Transverse colon (tissue), 4 donors: ENCODE measurements at regions not wholly inside any gene's neighbourhood (a gene's known extent, or its start where the extent isn't known, plus 50 kb on each side); places are given as distances from the start of the nearest gene placed in this dataset.

Experiments
- DNase-seq: peaks from one replicate; pipeline ENCODE4 v3.0.0-alpha.2; 2019
- H3K27ac ChIP-seq, 4 donors: fragments of 200-600 bp; sonication (generic); 2 replicates each; pipeline ENCODE4 v1.5.1; 2016 to 2018; ENCODE audit warnings: inconsistent platforms in 4 of 4
- H3K27me3 ChIP-seq: fragments of 200-600 bp; sonication (generic); 2 replicates; pipeline ENCODE4 v1.5.1; 2017; ENCODE audit warnings: inconsistent platforms
- H3K36me3 ChIP-seq, 4 donors: fragments of 200-600 bp; sonication (generic); 2 replicates each; pipeline ENCODE4 v1.5.1; 2017 to 2019; ENCODE audit warnings: inconsistent platforms in 4 of 4
- H3K4me1 ChIP-seq, 4 donors: fragments of 200-600 bp; sonication (generic); 2 replicates each; pipeline ENCODE4 v1.5.1; 2017 to 2020; ENCODE audit warnings: inconsistent platforms in 4 of 4
- H3K4me3 ChIP-seq, 4 donors: fragments of 200-600 bp; sonication (generic); 1 replicate in 1 of 4; 2 replicates in 3 of 4; pipeline versions ENCODE4 v1.5.1 to v1.6.1; 2017 to 2019; ENCODE audit warnings: inconsistent platforms in 4 of 4
- H3K9me3 ChIP-seq, 2 donors: fragments of 200-600 bp; sonication (generic); 2 replicates each; pipeline ENCODE4 v1.5.1; 2017 to 2019; ENCODE audit warnings: inconsistent platforms in 2 of 2
- CTCF ChIP-seq, 5 experiments: fragments of 200-600 bp in 3 of 5; fragments of 450-650 bp in 2 of 5; sonication (generic) in 3 of 5; IDR thresholded peaks; 1 replicate in 2 of 5; 2 replicates in 3 of 5; pipeline ENCODE4 v1.5.1; 2016 to 2017; ENCODE audit warnings: antibody characterized with exemption in 5 of 5, inconsistent platforms in 3 of 5, mild to moderate bottlenecking in 2 of 5, moderate library complexity in 1 of 5
- EP300 ChIP-seq: sonication (generic); formaldehyde crosslinking; IDR thresholded peaks from one replicate; pipeline ENCODE4 v1.6.1; 2017; ENCODE audit warnings: antibody characterized with exemption, low read depth
- POLR2A ChIP-seq: fragments of 450-650 bp; IDR thresholded peaks from one replicate; pipeline ENCODE4 v1.6.1; 2016; ENCODE audit warnings: antibody characterized with exemption, mild to moderate bottlenecking, moderate library complexity
- POLR2AphosphoS5 ChIP-seq, 3 donors: sonication (generic); formaldehyde crosslinking; IDR thresholded peaks; one replicate each; pipeline ENCODE4 v1.6.1; 2016; ENCODE audit warnings: antibody characterized with exemption in 3 of 3
- WGBS, 2 donors: methylation state at CpG; one replicate each; pipeline ENCODE4 v1.1.5; 2018; ENCODE audit warnings: low coverage in 1 of 2; 5-methylcytosine and 5-hydroxymethylcytosine counted together
- in situ Hi-C, 4 donors: fragments of 200-750 bp; cut with MboI; loops; one replicate each; pipeline versions ENCODE4 v1.15.0 to v1.15.1; 2017; ENCODE audit warnings: low sequenced_read_pairs in 3 of 4, low pct_ligation_motif_present in 1 of 4, low pct_unique_long_range_greater_than_20kb in 1 of 4
- intact Hi-C: fragments of 100-400 bp; cut with DNase I; formaldehyde crosslinking; loops from one replicate; pipeline ENCODE4 v1.15.1; 2023; ENCODE audit warnings: low total_unique reads

GRCh38 chr14:29493849-29494248 is 433.8 kb downstream of the PRKD1 start:
- intact Hi-C loops (no loop called here), in situ Hi-C loops (no loop called here)
- WGBS, 2 donors = 72 to 84% methylated on average over 4 of the region's 4 CpGs
- H3K27me3 ChIP-seq = no peaks in the 10 kb centered on the region
- H3K4me3 ChIP-seq = no peak overlapping the region
- TF ChIP-seq EP300 (no peak), POLR2A (no peak), CTCF (IDR thresholded peaks at IDR 0.05) (no peak), POLR2AphosphoS5 (IDR thresholded peaks at IDR 0.05) (no peak)
- H3K36me3 ChIP-seq = no peaks in the 10 kb centered on the region
- no peak for DNase-seq
- H3K9me3 ChIP-seq = peaks cover 0 to 4% of the 10 kb centered on the region in 2 donors
- no peak overlapping the region for H3K27ac ChIP-seq
- no peaks in the 10 kb centered on the region for H3K4me1 ChIP-seq

GRCh38 chr14:29494312-29494711 is 433.3 kb downstream of the PRKD1 start:
- in situ Hi-C loops (no loop called here), intact Hi-C loops (no loop called here)
- Histone ChIP-seq H3K9me3 (peaks cover 0 to 4% of the 10 kb centered on the region in 2 donors), H3K36me3 (no peaks in the 10 kb centered on the region), H3K27me3 (no peaks in the 10 kb centered on the region), H3K27ac (no peak overlapping the region), H3K4me1 (no peaks in the 10 kb centered on the region), H3K4me3 (no peak overlapping the region)
- WGBS, 2 donors = 57 to 67% methylated on average over 1 of the region's 1 CpG
- TF ChIP-seq CTCF (IDR thresholded peaks at IDR 0.05) = no peak
- no peak for TF ChIP-seq EP300
- TF ChIP-seq POLR2A = no peak
- TF ChIP-seq POLR2AphosphoS5 (IDR thresholded peaks at IDR 0.05) = no peak
- no peak for DNase-seq

GRCh38 chr14:29503903-29504302 is 423.7 kb downstream of the PRKD1 start:
- Histone ChIP-seq H3K27ac (no peak overlapping the region), H3K9me3 (no peaks in the 10 kb centered on the region), H3K27me3 (no peaks in the 10 kb centered on the region), H3K36me3 (no peaks in the 10 kb centered on the region), H3K4me3 (no peak overlapping the region), H3K4me1 (no peaks in the 10 kb centered on the region)
- no peak for DNase-seq
- intact Hi-C loops (no loop called here), in situ Hi-C loops (no loop called here)
- TF ChIP-seq EP300 = no peak
- TF ChIP-seq POLR2AphosphoS5 (IDR thresholded peaks at IDR 0.05) = no peak
- TF ChIP-seq POLR2A = no peak
- no peak for TF ChIP-seq CTCF (IDR thresholded peaks at IDR 0.05)

GRCh38 chr14:29518335-29518734 is 409.3 kb downstream of the PRKD1 start:
- in situ Hi-C loops = no loop called here

More at GRCh38 chr14:29518335-29518734, 409.3 kb downstream of the PRKD1 start:
- peaks cover 0 to 3% of the 10 kb centered on the region in 2 donors for H3K9me3 ChIP-seq
- no peak overlapping the region for H3K27ac ChIP-seq
- no peak overlapping the region for H3K4me3 ChIP-seq
- no peaks in the 10 kb centered on the region for H3K27me3 ChIP-seq
- no peaks in the 10 kb centered on the region for H3K36me3 ChIP-seq
- H3K4me1 ChIP-seq = no peaks in the 10 kb centered on the region
- WGBS, 2 donors = 33 to 34% methylated on average over 2 of the region's 2 CpGs
- DNase-seq = no peak
- intact Hi-C loops = no loop called here
- TF ChIP-seq POLR2A (no peak), EP300 (no peak), POLR2AphosphoS5 (IDR thresholded peaks at IDR 0.05) (no peak), CTCF (IDR thresholded peaks at IDR 0.05) (no peak)
